HG02763 (cell line): ENCODE measurements at regions not wholly inside any gene's neighbourhood (a gene's known extent, or its start where the extent isn't known, plus 50 kb on each side); places are given as distances from the start of the nearest gene placed in this dataset.
"Not testable (repeated sequence)": the region's sequence is repeated elsewhere in the genome, so short reads cannot be mapped to it uniquely, and the experiment has no call there.

Source experiments
- ATAC-seq: cut with Tn5 transposase; IDR thresholded peaks from one replicate; pipeline ENCODE4 v1.9.1; 2021; ENCODE audit warnings: mild to moderate bottlenecking, moderate library complexity; ENCODE audit not compliant: unreplicated experiment

DNA sequence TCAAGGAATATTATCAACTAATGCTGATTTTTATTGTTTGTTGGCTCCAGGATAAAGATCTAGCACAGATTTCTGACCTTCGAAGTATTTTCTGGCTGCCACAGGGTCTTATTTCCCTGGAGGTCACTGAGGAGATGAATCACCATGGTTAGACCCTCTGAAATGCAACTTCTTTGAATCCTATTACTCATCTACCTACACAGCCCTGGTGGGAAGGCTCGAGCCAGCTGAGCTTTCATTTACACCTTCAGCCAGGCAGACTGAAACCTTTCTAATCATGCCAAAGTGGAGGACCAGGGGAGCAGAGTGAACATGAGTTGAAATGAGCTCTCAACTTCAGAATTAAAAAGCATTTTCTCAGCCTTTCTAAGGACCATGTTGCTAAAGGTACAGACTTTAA is 130.5 kb downstream of the SMIM20 start:
- ATAC-seq, result no peak

DNA sequence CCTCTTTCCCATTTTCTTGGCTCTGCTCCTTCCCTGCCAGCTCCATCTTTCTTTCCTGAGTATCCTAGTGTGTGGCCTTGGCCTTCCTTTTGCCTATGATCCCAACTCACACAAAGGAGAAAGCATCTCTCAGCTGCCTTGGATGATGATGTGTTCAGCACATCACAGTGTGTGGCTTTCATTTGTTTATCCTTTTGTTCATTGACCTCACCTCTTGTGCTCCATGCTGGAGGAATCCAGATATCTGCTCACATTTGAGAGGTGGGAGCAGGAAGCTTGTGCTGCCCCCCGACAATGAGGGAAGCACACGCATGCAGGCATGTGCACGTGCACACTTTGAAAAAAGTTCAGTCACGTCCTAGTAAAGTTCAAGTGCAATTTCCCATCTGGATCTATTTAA is 131.0 kb downstream of the SMIM20 start:
- ATAC-seq, result no peak

DNA sequence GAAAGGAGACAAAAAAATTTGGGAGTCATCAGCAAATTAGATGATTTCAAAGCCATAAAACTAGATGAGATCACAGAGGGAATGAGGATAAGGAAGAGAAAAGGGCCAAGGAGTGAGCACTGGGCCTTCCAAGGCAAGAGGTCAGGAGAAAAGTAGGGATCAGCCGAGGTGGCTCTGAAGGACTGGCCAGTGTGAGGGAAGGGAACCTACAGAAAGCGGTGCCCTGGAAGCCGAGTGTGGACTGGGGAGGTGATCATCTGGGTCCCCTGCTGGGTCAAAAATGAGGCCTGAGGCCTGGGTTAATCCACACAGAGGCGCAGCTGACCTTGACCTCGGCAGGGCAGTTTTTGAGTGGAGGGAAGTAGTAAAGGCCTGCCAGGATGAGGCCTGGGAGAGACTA is 133.8 kb downstream of the SMIM20 start:
- ATAC-seq, result no peak

DNA sequence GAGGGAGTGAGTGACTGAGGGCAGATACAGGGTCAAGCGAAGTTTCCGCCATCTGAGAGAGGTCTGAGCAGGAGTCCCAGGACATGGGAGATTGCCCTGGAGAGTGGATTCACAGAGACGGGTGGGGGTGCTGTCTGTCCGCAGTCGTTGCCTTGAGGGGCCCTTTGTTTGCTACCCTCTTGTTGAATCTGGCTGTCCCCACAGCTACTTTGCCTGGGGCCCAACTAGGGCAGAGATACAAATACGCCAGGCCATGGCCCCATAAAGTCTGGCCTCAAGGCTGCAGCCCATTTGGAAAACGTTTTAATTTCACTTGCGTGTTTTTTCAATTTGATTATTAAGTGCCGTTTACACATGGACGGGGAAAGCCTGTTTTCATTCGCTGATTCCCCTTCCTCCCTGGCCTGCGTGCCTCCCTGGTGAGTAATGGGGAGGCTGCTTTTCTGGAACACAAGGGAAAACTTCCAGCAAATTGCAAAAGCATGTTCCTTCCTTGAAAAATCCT is 134.4 kb downstream of the SMIM20 start:
- no peak for ATAC-seq

DNA sequence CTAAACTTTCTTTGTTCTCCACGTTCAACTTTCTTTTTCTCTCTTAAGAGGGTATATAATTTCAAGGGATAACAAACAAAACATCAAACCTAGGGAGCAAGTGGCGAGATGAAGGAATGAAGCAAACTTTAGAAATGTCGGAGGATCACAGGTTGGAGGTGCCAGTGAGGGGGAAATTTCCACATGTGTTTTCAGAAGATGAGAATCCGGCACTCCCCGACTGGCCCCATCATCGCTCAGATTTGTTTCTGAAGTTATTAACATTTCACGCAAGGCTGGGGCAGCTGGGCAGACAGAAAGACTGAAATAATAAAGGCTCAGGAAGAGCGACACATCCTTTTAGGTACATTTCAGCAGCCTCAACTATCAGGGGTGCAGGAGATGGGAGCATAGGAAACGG is 134.9 kb downstream of the SMIM20 start:
- no peak for ATAC-seq

DNA sequence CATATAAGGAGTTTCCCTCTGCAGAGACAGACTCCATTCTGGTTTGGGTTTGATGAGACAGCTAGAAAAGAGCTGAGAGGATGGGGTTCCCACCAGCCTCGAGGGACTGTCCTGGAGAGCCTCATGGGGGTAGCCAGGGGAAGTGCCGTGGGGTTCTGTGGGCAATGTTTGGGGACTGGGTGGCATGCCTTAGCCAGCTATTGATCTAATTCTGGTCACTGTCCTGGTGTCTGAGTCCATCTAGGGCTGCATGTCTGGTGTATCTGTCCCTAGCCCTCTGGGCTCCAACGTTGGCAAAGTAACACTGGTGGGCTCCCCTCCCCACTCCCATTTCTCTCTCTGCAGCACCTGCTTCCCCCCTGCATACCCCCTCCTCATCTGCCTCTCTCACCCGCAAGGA is 135.4 kb downstream of the SMIM20 start:
- no peak for ATAC-seq

DNA sequence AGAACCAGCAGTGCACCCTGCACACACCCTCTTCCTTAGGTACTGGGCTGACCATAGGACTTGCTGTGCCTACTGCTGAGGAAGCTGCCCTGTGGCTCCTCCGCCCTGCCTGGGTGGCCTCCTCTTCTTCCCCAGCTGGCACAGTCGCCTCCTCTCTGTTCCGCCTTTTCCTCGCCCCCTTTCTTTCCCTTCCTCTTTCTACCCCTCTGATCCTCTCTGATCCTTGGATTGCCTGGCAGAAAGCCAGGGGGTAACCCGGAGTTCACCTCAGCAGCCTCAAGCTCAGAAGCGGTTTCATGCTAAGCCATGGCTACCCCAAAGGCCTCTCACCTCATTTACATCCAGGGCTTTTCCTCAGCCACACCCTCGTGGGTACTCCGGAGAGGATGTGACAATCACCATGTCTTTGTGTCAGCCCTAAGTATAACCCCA is 136.2 kb downstream of the SMIM20 start:
- no peak for ATAC-seq

DNA sequence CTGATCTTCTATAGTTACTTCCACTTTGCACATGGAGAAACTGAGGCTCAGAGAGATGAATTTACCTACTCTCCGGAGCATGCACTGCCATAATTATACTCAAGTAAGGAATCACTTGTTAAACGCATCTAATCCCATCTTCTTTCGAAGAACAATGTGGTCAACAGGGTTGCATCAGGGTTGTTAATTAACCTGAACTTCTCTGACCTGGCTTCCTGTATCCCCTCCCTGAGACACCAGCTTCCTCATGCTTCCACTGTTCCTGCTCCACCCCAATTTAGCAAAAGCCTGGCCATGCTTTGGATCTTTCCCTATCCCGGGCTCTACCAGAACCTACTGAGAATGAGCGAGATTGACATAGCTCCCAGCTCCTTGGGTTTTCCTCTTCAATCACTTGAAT is 136.7 kb downstream of the SMIM20 start:
- ATAC-seq, result no peak

DNA sequence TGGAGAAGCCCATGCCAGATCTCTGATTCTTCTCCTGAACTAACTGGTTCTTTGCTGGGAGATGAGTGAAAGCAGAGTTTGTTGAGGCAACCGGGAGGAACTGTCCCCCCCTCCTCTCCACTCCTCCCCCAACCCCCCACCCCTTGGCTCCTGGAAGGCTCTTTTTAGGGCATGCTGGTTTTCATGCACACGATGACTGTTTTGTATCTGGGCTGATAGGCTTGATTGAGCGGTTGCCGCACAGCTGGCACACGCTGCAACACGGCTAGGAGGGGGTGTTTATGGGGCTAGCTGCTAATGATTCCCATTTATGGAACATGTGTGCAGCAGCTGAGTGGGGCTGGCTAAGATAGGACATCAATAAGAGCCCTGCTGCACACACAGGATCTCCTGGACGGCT is 137.2 kb downstream of the SMIM20 start:
- ATAC-seq, result no peak

DNA sequence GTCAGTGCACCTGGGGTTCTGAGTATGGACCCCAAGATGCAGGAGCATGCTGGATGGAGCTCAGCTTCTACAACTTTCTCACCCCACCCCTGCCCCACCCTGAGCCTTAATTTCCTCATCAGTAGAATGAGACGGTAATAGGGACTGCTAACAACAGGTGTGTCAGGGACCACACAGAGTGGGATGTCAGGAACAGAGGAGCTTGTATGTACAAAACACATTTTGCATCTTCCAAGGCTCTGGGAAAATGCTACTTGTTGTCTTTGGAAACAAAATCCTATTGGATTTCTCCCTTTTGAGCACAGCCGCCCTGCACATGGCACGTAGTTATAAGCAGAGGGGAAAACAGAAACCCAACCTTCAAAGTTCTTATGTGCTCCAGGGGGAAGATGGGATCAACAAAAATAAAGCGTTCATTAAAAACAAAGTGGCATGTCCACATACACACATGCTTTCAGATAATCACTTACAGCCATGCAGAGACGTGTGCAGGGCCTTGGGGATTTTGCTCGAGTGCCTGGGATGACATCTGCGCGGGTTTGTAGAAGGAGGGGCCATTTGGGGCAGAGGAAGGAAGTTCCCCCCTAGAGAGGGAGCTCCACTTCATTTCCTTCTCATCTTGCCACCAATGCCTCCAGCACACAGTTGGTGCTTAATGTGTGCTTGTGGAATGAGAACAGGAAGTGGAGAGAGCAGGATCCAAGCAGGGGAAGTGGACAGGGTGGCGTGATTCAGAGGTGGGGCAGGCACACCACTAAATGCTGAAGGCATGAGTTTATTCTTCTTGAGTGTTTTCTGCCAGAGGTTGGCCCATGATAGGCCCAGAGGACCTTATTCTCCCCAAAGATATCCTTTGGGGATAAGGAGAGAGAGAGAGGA is 138.9 kb downstream of the SMIM20 start:
- ATAC-seq, result no peak

DNA sequence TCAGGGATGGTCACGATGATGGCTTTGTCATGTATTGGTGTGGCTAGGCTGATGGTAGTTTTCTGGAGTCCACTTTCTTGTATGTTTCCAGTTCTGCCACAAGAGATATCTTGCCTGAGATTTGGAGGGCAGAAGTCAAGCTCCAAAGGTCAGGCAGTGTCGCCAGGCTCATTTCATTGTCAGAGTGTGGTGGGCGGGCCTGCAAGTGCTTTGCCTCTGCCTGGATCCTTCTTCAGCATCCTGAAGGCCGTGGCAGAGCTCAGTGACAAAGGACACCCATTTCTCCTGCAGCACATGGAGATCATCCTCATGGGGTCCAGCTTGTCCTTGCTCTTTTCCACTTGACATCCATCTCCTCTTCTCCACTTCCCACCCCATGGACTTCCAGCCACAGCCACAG is 139.7 kb downstream of the SMIM20 start:
- no peak for ATAC-seq

DNA sequence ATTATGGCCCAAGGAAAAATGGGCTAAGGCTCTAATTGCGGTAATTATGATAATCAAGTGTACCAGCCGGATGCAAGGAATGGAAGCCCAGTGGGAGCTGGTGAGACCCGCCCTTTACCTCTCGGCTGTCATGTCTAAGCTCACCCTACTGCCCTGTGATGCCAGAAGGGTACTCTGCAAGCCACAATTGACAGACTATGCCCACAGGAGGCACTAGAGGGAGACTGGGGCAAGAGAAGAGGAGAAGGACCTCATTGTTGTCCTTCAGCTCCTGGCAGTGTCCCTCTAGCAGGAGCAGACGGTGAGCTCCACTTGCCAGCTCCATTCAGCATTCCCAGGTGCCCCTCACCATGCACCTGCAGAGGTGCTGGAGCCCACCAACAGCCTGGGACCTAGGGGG is 141.8 kb downstream of the SMIM20 start:
- ATAC-seq, result no peak

DNA sequence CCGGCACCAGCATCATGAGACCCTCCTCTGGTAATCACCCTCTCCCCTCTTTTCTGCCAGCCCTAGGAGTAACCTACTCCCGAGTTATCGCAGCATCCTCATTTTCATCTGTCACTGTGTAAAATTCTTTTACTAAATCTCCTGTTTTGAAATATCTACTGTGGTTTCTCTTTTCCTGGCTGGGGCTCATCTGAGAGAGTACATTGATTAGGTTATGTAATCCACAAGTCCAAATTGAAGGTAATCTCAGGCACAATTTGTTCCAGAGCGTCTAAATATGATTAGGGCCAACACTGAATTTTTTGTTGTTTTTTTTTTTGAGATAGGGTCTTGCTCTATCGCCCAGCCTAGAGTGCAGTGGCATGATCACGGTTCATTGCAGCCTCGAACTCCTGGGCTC is 142.4 kb downstream of the SMIM20 start:
- ATAC-seq, result no peak

DNA sequence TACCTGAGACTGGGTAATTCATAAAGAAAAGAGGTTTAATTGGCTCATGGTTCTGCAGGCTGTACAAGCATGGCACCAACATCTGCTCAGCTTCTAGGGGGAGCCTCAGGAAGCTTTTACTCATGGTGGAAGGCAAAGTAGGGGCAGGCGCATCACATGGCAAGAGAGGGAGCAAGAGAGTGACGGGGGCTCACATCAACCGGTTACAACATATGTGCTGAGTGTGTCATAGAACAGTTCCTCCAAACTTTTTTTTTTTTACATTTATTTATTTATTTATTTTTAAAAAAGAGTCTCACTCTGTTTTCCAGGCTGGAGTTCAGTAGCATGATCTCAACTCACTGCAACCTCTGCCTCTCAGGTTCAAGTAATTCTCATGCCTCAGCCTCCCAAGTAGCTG is 143.8 kb downstream of the SMIM20 start:
- ATAC-seq, result not testable (repeated sequence)

DNA sequence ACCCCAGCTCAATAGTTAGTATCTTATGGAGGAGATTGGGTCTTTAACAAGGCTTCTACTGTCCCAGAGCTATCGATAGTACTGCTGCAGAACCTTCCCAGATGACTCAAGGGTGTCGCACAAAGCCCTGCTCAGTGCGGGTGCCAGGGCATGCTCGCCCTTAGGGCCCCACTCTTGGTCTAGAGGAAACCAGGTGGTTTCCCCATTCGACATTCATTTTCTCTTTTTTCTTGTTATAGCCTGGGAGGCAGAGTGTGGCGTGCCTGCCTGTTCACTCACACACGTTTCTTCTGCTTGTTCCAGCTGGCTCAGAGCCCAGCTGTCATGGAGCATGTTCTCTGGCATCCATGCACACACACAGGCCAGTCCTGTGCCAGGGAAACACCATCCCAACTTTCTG is 144.5 kb downstream of the SMIM20 start:
- peak; percentile 77 for ATAC-seq

DNA sequence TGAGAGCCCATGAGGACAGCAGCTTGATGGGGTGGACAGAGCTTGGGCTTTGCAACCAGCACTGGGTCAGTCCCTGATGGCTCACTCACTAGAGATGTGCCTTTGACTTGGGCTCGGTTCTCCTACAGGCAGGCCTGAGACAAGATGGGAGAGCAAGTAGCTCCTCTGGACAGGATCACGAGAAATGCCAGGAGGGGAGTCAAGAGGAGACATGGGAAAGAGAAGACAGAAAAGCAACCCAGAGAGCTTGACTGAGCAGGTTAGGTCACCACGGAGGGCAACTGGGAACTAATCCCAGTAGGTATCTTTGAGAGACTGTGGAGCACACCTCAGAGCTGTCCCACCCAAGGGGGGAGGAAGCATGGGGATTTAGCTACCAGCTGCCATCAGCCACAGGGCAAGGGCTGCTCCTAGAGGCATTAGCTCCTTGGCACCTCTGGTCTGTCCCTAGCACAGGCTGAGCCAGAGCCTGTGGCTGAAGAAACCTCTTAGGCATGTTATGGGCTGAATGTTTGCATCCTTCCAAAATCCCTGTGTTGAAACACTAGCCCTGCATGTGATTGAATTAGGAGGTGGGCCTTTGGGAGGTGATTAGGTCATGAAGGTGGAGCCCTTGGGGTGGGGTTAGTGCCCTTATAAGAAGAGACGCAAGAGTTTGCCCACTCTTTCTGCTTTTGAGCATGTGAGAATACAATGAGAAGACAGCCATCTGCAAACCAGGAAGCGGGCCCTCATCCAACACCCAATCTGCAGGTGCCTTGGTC is 145.6 kb downstream of the SMIM20 start:
- ATAC-seq, result no peak

DNA sequence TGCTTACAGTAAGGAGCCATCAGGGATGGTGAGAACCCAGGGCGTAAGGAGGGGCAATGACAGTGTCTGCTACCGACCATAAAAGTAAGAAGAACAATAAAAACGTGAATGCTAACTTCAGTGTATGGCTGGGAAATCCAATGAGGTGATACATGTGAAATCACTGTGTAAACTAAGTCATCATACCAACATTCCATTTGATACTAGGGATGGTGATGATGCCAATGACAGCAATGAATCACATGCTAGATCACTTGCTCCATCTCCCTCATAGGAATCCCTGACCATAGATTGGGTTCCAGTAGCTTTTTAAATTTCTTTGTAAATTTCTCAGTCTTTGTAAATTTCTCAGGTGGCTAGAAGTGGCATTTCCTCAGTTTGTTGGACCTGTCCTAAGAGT is 146.3 kb downstream of the SMIM20 start:
- no peak for ATAC-seq

DNA sequence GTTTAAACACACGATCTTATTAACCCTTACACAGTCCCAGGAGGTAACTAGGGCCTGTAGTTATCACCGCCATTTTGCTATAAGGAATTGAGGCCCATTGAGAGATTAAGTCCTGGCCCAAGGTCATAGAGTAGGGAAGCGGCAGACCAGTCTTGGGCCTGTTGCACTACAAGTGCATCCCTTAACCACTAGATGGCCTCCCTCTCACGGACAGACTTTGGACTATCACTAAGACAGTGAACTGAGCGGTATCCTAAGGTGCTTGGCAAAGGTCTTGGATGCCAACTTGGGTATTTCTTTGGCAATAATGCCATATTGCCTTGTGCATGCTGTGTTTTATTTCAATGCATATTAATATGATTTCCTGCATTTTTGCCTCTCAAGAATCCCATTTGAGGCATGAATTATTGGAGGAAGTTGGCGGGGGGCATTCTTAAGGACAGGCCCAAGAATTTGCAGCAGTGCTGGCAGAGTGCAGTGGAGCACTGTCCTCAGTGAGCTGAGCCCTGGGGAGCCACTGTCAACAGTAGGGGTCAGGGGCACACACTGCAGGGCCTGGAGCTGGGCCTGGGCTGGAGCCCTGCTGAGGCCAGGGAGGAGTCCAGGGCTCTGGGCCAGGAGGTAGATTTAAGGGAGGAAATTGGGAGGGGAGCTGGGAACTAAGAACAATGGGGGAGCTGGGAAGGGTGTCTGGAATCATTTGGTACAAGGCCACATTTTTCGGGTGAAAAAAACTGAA is 147.4 kb downstream of the SMIM20 start:
- ATAC-seq, result peak; percentile 40

DNA sequence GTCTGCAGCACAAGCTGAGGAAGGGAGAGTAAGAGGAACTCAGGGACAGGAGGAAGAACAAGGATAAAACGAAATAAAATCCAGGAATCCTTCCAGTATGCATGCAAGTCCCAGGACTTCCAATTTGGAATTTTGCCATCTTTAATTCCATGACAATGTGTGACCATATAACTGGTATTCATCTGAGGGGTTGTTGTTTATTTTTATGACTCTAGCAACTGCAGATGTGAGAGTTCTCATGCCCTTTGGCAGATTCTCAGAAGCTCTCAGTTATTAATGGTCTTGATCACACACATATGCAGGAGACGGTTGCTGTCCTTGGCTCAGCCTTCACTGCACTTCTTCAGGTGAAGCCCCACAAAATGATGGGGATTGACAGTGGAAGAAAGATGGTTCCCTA is 148.2 kb downstream of the SMIM20 start:
- ATAC-seq, result no peak

DNA sequence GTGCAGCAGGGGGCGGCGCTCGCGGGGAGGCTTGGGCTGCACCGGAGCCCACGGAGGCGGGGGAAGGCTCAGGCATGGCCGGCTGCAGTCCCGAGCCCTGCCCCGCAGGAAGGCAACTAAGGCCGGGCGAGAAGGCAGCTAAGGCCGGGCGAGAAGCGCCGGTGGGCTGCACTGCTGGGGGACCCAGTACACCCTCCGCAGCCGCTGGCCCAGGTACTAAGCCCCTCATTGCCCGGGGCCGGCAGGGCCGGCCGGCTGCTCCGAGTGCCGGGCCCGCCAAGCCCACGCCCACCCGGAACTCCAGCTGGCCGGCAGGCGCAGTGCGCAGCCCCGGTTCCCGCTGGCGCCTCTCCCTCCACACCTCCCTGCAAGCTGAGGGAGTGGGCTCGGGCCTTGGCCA is 150.0 kb downstream of the SMIM20 start:
- ATAC-seq, result not testable (repeated sequence)

DNA sequence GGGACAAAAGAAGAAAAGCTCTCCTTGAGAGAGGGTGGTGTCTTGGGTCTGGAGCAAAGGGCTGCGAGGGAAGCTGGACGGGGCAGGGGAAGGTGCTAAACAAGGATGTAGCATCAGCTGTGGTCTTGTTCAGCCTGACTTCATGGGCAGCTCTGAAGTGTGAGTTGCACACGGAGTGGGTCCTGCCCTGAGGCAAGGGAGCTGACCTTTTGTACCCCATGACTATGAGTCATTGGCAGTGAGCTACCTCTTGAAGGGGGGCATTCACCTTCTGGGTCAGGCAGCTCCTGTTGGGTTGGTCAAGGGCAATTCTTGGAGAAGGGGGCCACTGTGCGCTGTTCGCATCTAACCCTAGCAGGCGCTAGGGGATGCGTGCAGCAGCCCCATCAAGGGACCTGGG is 151.8 kb downstream of the SMIM20 start:
- ATAC-seq, result no peak
